ENCODE measurements at regions not wholly inside any gene's neighbourhood (a gene's known extent, or its start where the extent isn't known, plus 50 kb on each side); places are given as distances from the start of the nearest gene placed in this dataset.

GRCh38 chr12:18859400-18859799 lies 121.5 kb downstream of the CAPZA3 start:
- Histone ChIP-seq H4K20me1 (replicated peaks; ENCODE audit: control insufficient read depth, extremely low read depth, insufficient read depth, low read length) (no peaks in the 10 kb centered on the region), H3K9me1 (replicated peaks; ENCODE audit: control insufficient read depth, extremely low read depth, insufficient read depth, low read length) (no peaks in the 10 kb centered on the region), H3K4me3 (replicated peaks in 1 of 3; ENCODE audit: insufficient read depth in 1 of 3, low read depth in 1 of 3, low read length in 3 of 3) (no peak overlapping the region), H3K79me2 (ENCODE audit: control insufficient read depth, insufficient read depth, low read length) (no peaks in the 10 kb centered on the region), H3K27me3 (ENCODE audit: control insufficient read depth in 2 of 2, insufficient read depth in 2 of 2, low read length in 2 of 2) (peaks cover 2 to 3% of the 10 kb centered on the region in 2 experiments), H3K27ac (ENCODE audit: insufficient read depth, low read depth, low read length) (no peak overlapping the region), H2AFZ (ENCODE audit: low read depth, low read length) (no peak overlapping the region), H3K4me1 (ENCODE audit: control insufficient read depth, extremely low read depth, insufficient read depth, low read length) (no peaks in the 10 kb centered on the region), H3K4me2 (ENCODE audit: insufficient read depth, low read length) (no peak overlapping the region), H3K36me3 (ENCODE audit: control insufficient read depth in 2 of 2, extremely low read depth in 1 of 2, insufficient read depth in 2 of 2, low read length in 2 of 2) (no peaks in the 10 kb centered on the region), H3K9me3 (replicated peaks; ENCODE audit: control insufficient read depth, insufficient read depth, low read length) (no peaks in the 10 kb centered on the region), H3K9ac (replicated peaks; ENCODE audit: extremely low read depth, insufficient read depth, low read length) (no peak overlapping the region)
- dilution Hi-C loops (cut with MboI; ENCODE audit: extremely low pct_ligation_motif_present, low sequenced_read_pairs): no loop called here
- ChIA-PET CTCF (interaction anchor here (1.2 to 3.7 kb wide), 4 partner anchors 26 to 609 kb away, joined by 3 to 69 read pairs (median 10); no protein-coding TSS in a partner anchor), POLR2A (no interaction called here)
- no peak for DNase-seq (ENCODE audit: low read depth, low spot score)
- FAIRE-seq: no peak
- intact Hi-C loops (cut with micrococcal nuclease): no loop called here
- BruUV-seq (replicated peaks): no TSS peak
- TF ChIP-seq MAX (IDR thresholded peaks at IDR 0.05; ENCODE audit: insufficient read depth, insufficient read length) (no peak), JUN (IDR thresholded peaks at IDR 0.05; ENCODE audit: borderline replicate concordance, insufficient read depth, insufficient read length, low read depth) (no peak), EZH2 (IDR thresholded peaks at IDR 0.05; ENCODE audit: borderline replicate concordance, low read depth, low read length, severe bottlenecking) (no peak), GATA2 (IDR thresholded peaks at IDR 0.05; ENCODE audit: insufficient read depth, insufficient read length, low read depth, low read length) (no peak), CTCF (IDR thresholded peaks at IDR 0.05; ENCODE audit: extremely low read depth in 1 of 2, insufficient read depth in 1 of 2, low read depth in 1 of 2, low read length in 2 of 2) (no peak), MYC (IDR thresholded peaks at IDR 0.05; ENCODE audit: low read depth, low read length) (no peak), POLR2A (IDR thresholded peaks at IDR 0.05; ENCODE audit: low read depth, low read length) (no peak), FOS (IDR thresholded peaks at IDR 0.05; ENCODE audit: borderline replicate concordance, insufficient read depth, low read length) (no peak), POLR2AphosphoS5 (IDR thresholded peaks at IDR 0.05; ENCODE audit: insufficient read depth, low read depth, low read length) (no peak)
